Gastroesophageal sphincter (tissue), 3 donors: ENCODE measurements at regions not wholly inside any gene's neighbourhood (a gene's known extent, or its start where the extent isn't known, plus 50 kb on each side); places are given as distances from the start of the nearest gene placed in this dataset.

Experiments
- POLR2A ChIP-seq, 2 donors: fragments of 450-650 bp; IDR thresholded peaks; one replicate each; pipeline ENCODE4 v1.6.1; 2017; ENCODE audit warnings: antibody characterized with exemption in 2 of 2, mild to moderate bottlenecking in 2 of 2, moderate library complexity in 1 of 2
- POLR2AphosphoS5 ChIP-seq: sonication (generic); formaldehyde crosslinking; IDR thresholded peaks from one replicate; pipeline ENCODE4 v1.6.1; 2017; ENCODE audit warnings: antibody characterized with exemption
- TF ChIP-seq, protein P1 (sequence below), 4 experiments: fragments of 200-600 bp in 2 of 4; fragments of 450-650 bp in 2 of 4; sonication (generic) in 1 of 4; IDR thresholded peaks; one replicate each; pipeline ENCODE4 v1.5.1; 2017 to 2019; ENCODE audit warnings: antibody characterized with exemption in 4 of 4, mild to moderate bottlenecking in 2 of 4, moderate library complexity in 2 of 4

- TF ChIP-seq, protein P1, sequence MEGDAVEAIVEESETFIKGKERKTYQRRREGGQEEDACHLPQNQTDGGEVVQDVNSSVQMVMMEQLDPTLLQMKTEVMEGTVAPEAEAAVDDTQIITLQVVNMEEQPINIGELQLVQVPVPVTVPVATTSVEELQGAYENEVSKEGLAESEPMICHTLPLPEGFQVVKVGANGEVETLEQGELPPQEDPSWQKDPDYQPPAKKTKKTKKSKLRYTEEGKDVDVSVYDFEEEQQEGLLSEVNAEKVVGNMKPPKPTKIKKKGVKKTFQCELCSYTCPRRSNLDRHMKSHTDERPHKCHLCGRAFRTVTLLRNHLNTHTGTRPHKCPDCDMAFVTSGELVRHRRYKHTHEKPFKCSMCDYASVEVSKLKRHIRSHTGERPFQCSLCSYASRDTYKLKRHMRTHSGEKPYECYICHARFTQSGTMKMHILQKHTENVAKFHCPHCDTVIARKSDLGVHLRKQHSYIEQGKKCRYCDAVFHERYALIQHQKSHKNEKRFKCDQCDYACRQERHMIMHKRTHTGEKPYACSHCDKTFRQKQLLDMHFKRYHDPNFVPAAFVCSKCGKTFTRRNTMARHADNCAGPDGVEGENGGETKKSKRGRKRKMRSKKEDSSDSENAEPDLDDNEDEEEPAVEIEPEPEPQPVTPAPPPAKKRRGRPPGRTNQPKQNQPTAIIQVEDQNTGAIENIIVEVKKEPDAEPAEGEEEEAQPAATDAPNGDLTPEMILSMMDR (IDR thresholded peaks at IDR 0.05): no peak
- TF ChIP-seq POLR2A (IDR thresholded peaks at IDR 0.05) (no peak), POLR2AphosphoS5 (no peak)
Measured at GRCh38 chr7:33673029-33673700, 232.2 kb upstream of the BMPER start.
